ENCODE measurements at regions not wholly inside any gene's neighbourhood (a gene's known extent, or its start where the extent isn't known, plus 50 kb on each side); places are given as distances from the start of the nearest gene placed in this dataset.

DNA sequence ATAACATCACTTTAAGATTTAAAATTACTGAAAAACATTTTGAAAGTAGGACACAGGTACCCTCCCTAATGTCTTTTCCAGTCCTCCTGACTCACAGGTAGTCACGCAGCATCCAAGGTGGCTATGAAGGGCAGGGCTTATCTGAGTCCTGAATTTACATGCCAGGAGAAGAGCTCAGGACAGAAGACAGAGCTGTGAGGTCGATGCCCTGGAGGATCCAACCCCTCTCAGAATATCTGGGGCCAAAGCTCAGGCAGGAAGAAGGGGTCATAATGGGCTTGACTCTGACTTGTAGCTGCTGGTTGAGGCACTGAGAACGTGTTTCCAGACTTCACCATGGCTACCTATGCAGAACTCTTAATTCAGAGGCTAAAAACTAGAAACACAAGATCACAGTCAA is 177.5 kb downstream of the AASDH start:
- H3K4me3 ChIP-seq = no peak overlapping the region
- no peaks in the 10 kb centered on the region for H3K36me3 ChIP-seq
- H3K4me1 ChIP-seq = no peaks in the 10 kb centered on the region
- TF ChIP-seq POLR2A (IDR thresholded peaks at IDR 0.05) (no peak), POLR2AphosphoS5 (IDR thresholded peaks at IDR 0.05) (no peak)
- TF ChIP-seq, protein P1, sequence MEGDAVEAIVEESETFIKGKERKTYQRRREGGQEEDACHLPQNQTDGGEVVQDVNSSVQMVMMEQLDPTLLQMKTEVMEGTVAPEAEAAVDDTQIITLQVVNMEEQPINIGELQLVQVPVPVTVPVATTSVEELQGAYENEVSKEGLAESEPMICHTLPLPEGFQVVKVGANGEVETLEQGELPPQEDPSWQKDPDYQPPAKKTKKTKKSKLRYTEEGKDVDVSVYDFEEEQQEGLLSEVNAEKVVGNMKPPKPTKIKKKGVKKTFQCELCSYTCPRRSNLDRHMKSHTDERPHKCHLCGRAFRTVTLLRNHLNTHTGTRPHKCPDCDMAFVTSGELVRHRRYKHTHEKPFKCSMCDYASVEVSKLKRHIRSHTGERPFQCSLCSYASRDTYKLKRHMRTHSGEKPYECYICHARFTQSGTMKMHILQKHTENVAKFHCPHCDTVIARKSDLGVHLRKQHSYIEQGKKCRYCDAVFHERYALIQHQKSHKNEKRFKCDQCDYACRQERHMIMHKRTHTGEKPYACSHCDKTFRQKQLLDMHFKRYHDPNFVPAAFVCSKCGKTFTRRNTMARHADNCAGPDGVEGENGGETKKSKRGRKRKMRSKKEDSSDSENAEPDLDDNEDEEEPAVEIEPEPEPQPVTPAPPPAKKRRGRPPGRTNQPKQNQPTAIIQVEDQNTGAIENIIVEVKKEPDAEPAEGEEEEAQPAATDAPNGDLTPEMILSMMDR (IDR thresholded peaks at IDR 0.05) = no peak
- no peak for DNase-seq (ENCODE audit: low spot score in 2 of 2)
- H3K27ac ChIP-seq = no peak overlapping the region
- no peaks in the 10 kb centered on the region for H3K27me3 ChIP-seq
- intact Hi-C loops (cut with DNase I; ENCODE audit: low total_unique reads) = no loop called here
- peaks cover 7 to 19% of the 10 kb centered on the region in 2 donors for H3K9me3 ChIP-seq

- H3K27ac ChIP-seq = no peak overlapping the region
- TF ChIP-seq, protein P1 (IDR thresholded peaks at IDR 0.05) = no peak
- TF ChIP-seq POLR2AphosphoS5 (IDR thresholded peaks at IDR 0.05) (no peak), POLR2A (IDR thresholded peaks at IDR 0.05) (no peak)
- H3K27me3 ChIP-seq = no peaks in the 10 kb centered on the region
- DNase-seq (ENCODE audit: low spot score in 2 of 2) = no peak
- no peaks in the 10 kb centered on the region for H3K36me3 ChIP-seq
- intact Hi-C loops (cut with DNase I; ENCODE audit: low total_unique reads) = no loop called here
- H3K4me1 ChIP-seq = no peaks in the 10 kb centered on the region
- no peak overlapping the region for H3K4me3 ChIP-seq
- H3K9me3 ChIP-seq = peaks cover 7 to 19% of the 10 kb centered on the region in 2 donors
Measured at GRCh38 chr4:56208103-56208502, 179.2 kb downstream of the AASDH start.

- H3K9me3 ChIP-seq = peaks cover under 1 to 10% of the 10 kb centered on the region in 2 donors
- H3K4me1 ChIP-seq = no peaks in the 10 kb centered on the region
- intact Hi-C loops (cut with DNase I; ENCODE audit: low total_unique reads) = no loop called here
- H3K27ac ChIP-seq = no peak overlapping the region
- DNase-seq (ENCODE audit: low spot score in 2 of 2) = no peak
- H3K27me3 ChIP-seq = no peaks in the 10 kb centered on the region
- TF ChIP-seq POLR2A (IDR thresholded peaks at IDR 0.05) (no peak), POLR2AphosphoS5 (IDR thresholded peaks at IDR 0.05) (no peak)
- TF ChIP-seq, protein P1 (IDR thresholded peaks at IDR 0.05) = no peak
- no peaks in the 10 kb centered on the region for H3K36me3 ChIP-seq
- no peak overlapping the region for H3K4me3 ChIP-seq
Measured at GRCh38 chr4:56206258-56206657, 181.0 kb downstream of the AASDH start.

DNA sequence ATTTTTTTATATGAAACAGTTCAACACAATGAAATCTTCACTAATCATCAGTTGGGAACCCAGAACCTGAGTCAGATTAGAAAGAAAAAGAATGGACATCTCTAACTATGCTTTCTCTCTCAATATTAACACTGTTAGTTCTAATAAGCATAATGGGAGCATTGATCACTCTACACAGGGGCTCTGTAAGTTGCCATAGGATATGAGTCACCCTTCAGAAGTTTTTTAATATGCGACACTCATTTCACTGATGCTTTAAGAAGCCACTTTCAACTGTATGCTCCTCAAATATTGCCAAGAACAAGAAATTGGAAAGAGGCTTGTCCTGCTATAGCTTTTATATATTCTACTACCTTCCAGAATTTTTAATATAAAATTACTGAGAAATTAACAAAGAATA is 187.0 kb downstream of the AASDH start:
- H3K36me3 ChIP-seq = no peaks in the 10 kb centered on the region

GRCh38 chr4:56198265-56198664 is 189.0 kb downstream of the AASDH start:
- Histone ChIP-seq H3K27me3 (no peaks in the 10 kb centered on the region), H3K9me3 (no peaks in the 10 kb centered on the region), H3K4me3 (no peak overlapping the region), H3K36me3 (no peaks in the 10 kb centered on the region), H3K27ac (no peak overlapping the region), H3K4me1 (no peaks in the 10 kb centered on the region)
- intact Hi-C loops (cut with DNase I; ENCODE audit: low total_unique reads) = no loop called here
- DNase-seq (ENCODE audit: low spot score in 2 of 2) = no peak
- TF ChIP-seq, protein P1 (IDR thresholded peaks at IDR 0.05) = no peak
- no peak for TF ChIP-seq POLR2A (IDR thresholded peaks at IDR 0.05)
- no peak for TF ChIP-seq POLR2AphosphoS5 (IDR thresholded peaks at IDR 0.05)

More for the DNA sequence above, 187.0 kb downstream of the AASDH start:
- DNase-seq (ENCODE audit: low spot score in 2 of 2) = no peak
- H3K27ac ChIP-seq = no peak overlapping the region
- TF ChIP-seq, protein P1 (IDR thresholded peaks at IDR 0.05) = no peak
- TF ChIP-seq POLR2AphosphoS5 (IDR thresholded peaks at IDR 0.05) = no peak
- TF ChIP-seq POLR2A (IDR thresholded peaks at IDR 0.05) = no peak
- no peaks in the 10 kb centered on the region for H3K9me3 ChIP-seq
- intact Hi-C loops (cut with DNase I; ENCODE audit: low total_unique reads) = no loop called here
- no peaks in the 10 kb centered on the region for H3K4me1 ChIP-seq
- no peak overlapping the region for H3K4me3 ChIP-seq
- H3K27me3 ChIP-seq = no peaks in the 10 kb centered on the region
